ENCODE measurements at regions not wholly inside any gene's neighbourhood (a gene's known extent, or its start where the extent isn't known, plus 50 kb on each side); places are given as distances from the start of the nearest gene placed in this dataset.
"Not testable (repeated sequence)": the region's sequence is repeated elsewhere in the genome, so short reads cannot be mapped to it uniquely, and the experiment has no call there.

GRCh38 chr12:124475295-124476010, 92.0 kb downstream of the NCOR2 start:
- no peak for DNase-seq (ENCODE audit: low spot score)

GRCh38 chr12:124474709-124475108, 92.7 kb downstream of the NCOR2 start:
- no peak for DNase-seq (ENCODE audit: low spot score)

- DNase-seq (ENCODE audit: low spot score), result no peak
Measured at GRCh38 chr12:124472690-124473279, 94.6 kb downstream of the NCOR2 start.

- no peak for DNase-seq (ENCODE audit: low spot score)
Measured at GRCh38 chr12:124471828-124472227, 95.6 kb downstream of the NCOR2 start.

GRCh38 chr12:124470806-124471205, 96.6 kb downstream of the NCOR2 start:
- no peak for DNase-seq (ENCODE audit: low spot score)

- no peak for DNase-seq (ENCODE audit: low spot score)
Measured at GRCh38 chr12:124470139-124470538, 97.3 kb downstream of the NCOR2 start.

- DNase-seq (ENCODE audit: low spot score), result no peak
Measured at GRCh38 chr12:124469193-124469888, 98.1 kb downstream of the NCOR2 start.

- DNase-seq (ENCODE audit: low spot score), result not testable (repeated sequence)
Measured at GRCh38 chr12:124467549-124467948, 99.9 kb downstream of the NCOR2 start.

GRCh38 chr12:124466216-124467128, 100.9 kb downstream of the NCOR2 start:
- DNase-seq (ENCODE audit: low spot score), result no peak

GRCh38 chr12:124465473-124465872, 101.9 kb downstream of the NCOR2 start:
- DNase-seq (ENCODE audit: low spot score), result no peak

GRCh38 chr12:124464830-124465229, 102.6 kb downstream of the NCOR2 start:
- no peak for DNase-seq (ENCODE audit: low spot score)

GRCh38 chr12:124464062-124464461, 103.3 kb downstream of the NCOR2 start:
- DNase-seq (ENCODE audit: low spot score), result no peak

GRCh38 chr12:124463341-124463921, 104.0 kb downstream of the NCOR2 start:
- DNase-seq (ENCODE audit: low spot score), result no peak

- DNase-seq (ENCODE audit: low spot score), result no peak
Measured at GRCh38 chr12:124462750-124463149, 104.7 kb downstream of the NCOR2 start.

- DNase-seq (ENCODE audit: low spot score), result no peak
Measured at GRCh38 chr12:124461851-124462623, 105.4 kb downstream of the NCOR2 start.

GRCh38 chr12:124461241-124461673, 106.2 kb downstream of the NCOR2 start:
- no peak for DNase-seq (ENCODE audit: low spot score)

- no peak for DNase-seq (ENCODE audit: low spot score)
Measured at GRCh38 chr12:124460771-124461170, 106.6 kb downstream of the NCOR2 start.

GRCh38 chr12:124459852-124460645, 107.4 kb downstream of the NCOR2 start:
- DNase-seq (ENCODE audit: low spot score), result no peak

- no peak for DNase-seq (ENCODE audit: low spot score)
Measured at GRCh38 chr12:124458992-124459851, 108.2 kb downstream of the NCOR2 start.

Measured in AG20443 (cell line).